RCC 7860 (cell line): ENCODE measurements at regions not wholly inside any gene's neighbourhood (a gene's known extent, or its start where the extent isn't known, plus 50 kb on each side); places are given as distances from the start of the nearest gene placed in this dataset.
A peak's percentile ranks its signal among the peaks of the same experiment; 100 is the strongest.

Experiments used
- DNase-seq: peaks from one replicate; pipeline ENCODE4 v3.0.0-alpha.2; 2015; ENCODE audit warnings: low spot score
- FAIRE-seq: peaks from 2 replicates; lab custom pipeline; 2012; peaks lifted over from hg19 to GRCh38; lab: Jason Lieb, UNC

DNA sequence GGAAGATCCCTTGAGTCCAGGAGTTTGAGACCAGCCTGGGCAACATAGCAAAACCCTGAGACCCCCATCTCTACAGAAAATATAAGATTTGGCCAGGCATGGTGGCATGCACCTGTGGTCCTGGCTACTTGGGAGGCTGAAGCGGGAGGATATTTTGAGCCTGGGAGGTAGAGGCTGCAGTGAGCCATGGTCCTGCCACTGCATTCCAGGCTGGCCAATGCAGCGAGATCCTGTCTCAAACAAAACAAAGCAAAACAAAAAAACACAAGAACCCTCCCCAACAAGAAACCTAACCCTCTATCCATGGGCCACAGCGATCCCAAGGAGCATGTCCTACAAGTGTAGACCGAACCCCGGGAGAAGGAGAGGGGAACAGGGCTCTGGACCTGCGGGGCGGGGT is 133.3 kb downstream of the MGAT5B start:
- DNase-seq (no peak), FAIRE-seq (no peak)

- DNase-seq: peak; percentile 99
- peak; percentile 98 for FAIRE-seq
Measured at GRCh38 chr17:77002103-77003045, 134.2 kb downstream of the MGAT5B start.

DNA sequence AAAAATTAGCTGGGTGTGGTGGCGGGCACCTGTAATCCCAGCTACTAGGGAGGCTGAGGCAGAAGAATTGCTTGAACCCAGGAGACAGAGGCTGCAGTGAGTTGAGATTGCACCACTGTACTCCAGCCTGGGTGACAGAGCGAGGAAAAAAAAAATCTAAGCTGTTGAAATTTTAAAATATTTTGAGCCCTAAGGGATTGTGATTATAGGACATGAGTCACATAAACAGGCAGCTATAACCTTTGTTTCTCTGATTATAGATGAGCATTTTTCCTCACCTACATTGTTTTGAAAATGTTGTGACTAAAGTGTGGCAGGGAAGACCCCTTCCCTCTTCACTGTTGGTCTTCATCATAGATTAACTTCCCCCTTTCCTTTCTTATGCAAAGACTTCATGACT is 135.5 kb downstream of the MGAT5B start:
- FAIRE-seq (no peak), DNase-seq (no peak)

- FAIRE-seq: no peak
Measured at GRCh38 chr17:77006971-77007649, 133.7 kb upstream of the SEC14L1 start.

DNA sequence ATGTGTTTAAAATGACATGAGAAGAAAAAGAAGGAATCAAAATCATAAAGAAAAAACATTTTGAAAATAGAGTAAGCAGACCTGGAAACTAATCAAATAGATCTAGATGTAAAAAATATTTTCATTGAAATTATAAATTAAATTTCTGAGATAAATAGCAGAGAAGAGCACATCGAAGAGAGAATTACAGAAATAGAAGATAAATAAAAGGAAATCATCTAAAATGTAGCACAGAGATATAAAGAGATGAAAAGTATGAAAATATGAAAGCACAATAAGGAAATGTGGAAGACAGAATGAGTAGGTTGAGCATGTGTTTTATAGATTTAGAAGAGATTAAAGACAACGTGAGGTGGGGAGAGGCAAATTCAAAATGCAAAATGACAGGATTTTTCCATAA is 130.9 kb upstream of the SEC14L1 start:
- DNase-seq: no peak
- FAIRE-seq: no peak

More at GRCh38 chr17:77006971-77007649, 133.7 kb upstream of the SEC14L1 start:
- no peak for DNase-seq

DNA sequence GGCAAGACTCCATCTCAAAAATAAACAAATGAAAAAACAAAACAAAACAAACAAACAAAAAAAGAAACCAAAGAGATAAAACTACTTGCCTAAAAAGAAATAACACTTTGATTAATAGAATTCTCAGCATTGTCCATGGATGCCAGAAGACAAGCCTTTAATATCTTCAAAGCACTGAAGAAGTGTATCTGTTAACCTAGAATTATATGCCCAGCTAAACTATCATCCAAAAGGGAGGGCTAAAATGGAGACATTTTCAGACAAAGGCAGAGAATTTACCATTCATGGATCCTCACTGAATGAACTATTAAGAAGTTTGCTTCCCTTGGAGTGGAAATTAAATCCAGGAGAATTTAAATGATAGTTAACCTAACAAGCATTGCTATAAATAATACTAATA is 130.1 kb upstream of the SEC14L1 start:
- FAIRE-seq: no peak
- no peak for DNase-seq

- DNase-seq (no peak), FAIRE-seq (no peak)
Measured at GRCh38 chr17:77011173-77012011, 129.4 kb upstream of the SEC14L1 start.

DNA sequence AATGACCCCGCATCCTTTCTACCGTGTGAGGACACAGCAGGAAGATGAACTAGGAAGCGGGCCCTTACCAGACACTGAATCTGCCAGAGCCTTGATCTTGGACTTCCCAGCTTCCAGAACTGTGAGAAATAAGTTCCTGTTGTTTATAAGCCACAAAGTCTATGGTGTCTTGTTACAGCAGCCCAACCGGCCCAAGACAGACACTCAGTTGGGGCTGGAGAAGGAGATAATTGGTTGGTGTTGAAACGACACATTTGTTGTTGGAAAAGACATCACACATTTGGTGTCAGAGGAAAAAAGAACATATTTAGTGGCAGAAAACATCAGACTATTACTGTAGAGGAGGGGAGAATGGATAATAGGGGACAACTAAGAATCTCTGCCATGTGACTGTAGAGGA is 122.3 kb upstream of the SEC14L1 start:
- no peak for DNase-seq
- FAIRE-seq: no peak

DNA sequence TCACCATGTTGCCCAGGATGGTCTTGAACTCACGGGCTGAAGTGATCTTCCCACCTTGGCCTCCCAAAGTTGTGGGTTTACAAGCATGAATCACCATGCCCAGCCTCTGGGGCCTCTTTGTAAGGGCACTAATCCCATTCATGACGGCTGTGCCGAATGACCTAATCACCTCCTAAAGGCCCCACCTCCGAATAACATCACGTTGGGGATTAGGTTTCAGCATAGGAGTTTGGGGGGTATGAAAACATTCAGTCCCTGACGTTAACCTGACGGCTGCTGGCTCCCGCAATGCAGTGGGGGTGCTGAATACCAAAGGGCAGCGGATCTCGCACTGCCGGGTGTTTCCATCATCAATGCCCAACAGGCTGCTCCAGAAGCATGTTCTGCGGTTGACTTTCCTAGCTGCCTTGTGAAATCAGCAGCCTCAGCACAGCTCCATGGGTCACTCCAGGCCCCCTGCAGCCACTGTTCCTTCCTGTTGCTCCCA is 120.8 kb upstream of the SEC14L1 start:
- DNase-seq: no peak
- FAIRE-seq: no peak

DNA sequence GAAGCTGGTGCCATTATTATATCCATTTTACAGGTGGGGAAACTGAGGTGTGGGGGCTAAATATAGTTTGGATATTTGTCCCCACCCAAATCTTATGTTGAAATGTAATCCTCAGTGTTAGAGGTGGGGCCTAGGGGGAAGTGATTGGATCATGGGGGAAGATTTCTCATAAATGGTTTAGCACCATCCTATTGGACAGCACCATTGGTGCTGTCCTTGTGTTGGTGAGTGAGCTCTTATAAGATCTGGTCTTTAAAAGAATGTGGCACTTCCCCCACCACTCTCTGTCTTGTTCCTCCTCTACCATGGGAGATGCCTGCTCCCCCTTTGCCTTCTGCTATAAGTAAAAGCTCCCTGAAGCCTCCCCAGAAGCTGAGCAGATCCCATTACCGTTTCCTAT is 119.8 kb upstream of the SEC14L1 start:
- FAIRE-seq: no peak

GRCh38 chr17:77022766-77023165 is 118.0 kb upstream of the SEC14L1 start:
- no peak for FAIRE-seq
- no peak for DNase-seq

More for the DNA sequence above, 119.8 kb upstream of the SEC14L1 start:
- no peak for DNase-seq

DNA sequence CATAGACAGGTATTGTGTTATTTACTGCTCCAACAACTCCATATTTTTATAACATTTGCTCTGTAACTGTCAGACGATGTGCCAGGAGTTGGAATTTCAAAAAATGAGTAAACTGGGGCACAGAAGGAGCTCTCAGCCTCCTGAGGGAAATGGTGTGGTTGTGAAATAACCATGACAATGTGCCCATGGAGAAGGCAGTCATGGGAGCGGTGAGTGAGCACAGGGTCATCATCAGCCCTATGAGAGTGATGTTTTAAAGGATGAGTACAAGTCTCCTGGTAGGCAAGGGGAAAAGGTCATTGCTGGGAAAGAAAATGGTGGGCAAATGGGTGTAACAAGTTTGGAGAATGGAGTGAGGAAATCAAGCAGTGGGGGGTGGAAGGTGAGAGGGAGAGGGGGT is 115.0 kb upstream of the SEC14L1 start:
- FAIRE-seq (no peak), DNase-seq (no peak)

DNA sequence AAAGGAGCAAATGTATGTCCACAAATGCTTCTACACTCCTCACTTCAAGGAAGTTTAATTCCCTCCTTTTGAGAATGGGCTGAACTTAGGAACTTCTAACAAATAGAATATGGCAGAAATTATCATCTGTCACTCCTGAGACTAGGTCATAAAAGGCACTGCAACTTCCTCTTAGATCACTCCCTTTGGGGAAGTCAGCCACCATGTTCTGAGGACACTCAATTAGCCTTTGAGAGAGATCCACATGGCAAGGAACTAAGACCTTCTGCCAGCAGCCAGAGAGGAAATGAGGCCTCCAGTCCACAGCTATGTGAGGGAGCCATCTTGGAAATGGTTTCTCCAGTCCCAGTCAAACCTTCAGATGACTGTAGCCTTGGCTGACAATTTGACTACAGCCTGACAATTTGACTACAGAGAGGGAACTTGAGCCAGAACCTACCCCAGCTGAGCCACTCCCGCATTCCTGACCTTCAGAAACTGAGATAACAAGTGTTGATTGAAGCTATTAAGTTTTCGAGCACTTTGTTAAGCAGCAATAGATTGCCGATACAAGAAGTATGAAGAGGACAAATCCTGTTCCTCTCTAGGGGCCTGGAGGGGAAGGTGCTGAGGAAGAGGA is 113.4 kb upstream of the SEC14L1 start:
- no peak for FAIRE-seq

GRCh38 chr17:77028900-77029299 is 111.9 kb upstream of the SEC14L1 start:
- DNase-seq (no peak), FAIRE-seq (no peak)

More for the DNA sequence above, 113.4 kb upstream of the SEC14L1 start:
- no peak for DNase-seq

GRCh38 chr17:77032929-77033328 is 107.8 kb upstream of the SEC14L1 start:
- no peak for FAIRE-seq
- no peak for DNase-seq

GRCh38 chr17:77033892-77034404 is 106.8 kb upstream of the SEC14L1 start:
- DNase-seq: no peak
- no peak for FAIRE-seq

DNA sequence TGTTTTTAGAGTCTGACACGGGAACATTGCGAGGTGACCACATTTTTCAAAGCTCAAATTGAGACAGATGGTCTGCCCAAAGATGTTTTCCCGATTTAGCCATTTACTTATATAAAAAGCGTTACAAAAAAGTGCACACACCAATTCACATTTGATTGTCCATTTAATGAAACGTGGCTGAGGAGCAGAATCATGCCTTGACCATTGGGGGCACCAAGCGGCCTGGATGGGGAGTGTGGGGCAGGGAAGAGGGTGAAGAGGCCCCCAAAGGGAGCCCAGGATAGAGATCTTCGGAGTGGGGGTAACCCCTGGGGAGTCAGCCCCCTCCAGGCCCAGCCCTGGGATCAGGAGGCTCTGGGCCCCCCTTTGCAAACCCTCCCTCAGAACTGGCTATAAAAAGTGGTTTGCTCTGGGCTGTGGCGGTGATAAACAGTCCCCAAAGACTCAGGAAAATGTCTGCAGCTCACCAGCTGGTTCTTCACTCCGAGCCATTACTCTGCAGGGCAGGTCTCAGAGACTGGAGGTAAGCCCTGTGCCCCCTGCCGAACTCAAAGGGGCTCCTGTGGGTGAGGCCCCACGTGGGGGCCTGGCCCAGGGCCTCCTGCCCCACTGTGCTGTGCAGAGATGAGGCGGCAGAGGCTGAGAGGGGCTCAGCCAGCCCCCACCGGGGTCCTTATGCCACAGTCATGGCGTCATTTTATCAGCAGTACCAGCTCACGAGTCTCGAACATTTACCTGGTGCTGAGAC is 105.9 kb upstream of the SEC14L1 start:
- no peak for FAIRE-seq
- DNase-seq: no peak

DNA sequence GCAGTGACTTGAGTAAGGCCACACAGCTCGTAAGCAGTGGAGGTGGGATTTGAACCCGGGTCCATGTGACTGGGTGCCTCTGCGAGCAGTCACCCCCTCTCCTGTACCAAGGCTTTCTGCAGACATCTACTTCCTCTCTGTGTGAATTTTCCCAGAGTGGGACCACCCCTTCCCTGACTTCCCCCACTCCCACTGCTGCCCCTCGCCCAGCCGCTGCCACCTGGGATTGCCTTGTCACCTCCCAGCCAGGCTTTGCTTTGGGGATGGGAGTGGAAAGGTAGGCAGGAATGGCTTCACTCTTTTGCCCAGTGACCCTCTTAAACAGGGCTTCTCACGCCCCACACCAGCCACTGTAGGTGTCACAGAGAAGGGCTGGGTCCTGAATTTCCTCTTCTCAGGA is 105.2 kb upstream of the SEC14L1 start:
- no peak for DNase-seq
- no peak for FAIRE-seq

GRCh38 chr17:77036136-77036840 is 104.5 kb upstream of the SEC14L1 start:
- no peak for FAIRE-seq
- DNase-seq: no peak
